SU-DHL-6 (cell line): ENCODE measurements at regions not wholly inside any gene's neighbourhood (a gene's known extent, or its start where the extent isn't known, plus 50 kb on each side); places are given as distances from the start of the nearest gene placed in this dataset.

Experiments used
- H2AFZ ChIP-seq: fragments of 200-600 bp; sonication (generic); 2 replicates; pipeline ENCODE4 v1.6.1; 2014; ENCODE audit warnings: low read depth, mild to moderate bottlenecking, moderate library complexity, mixed read lengths, antibody characterized with exemption, low read length; ENCODE audit not compliant: severe bottlenecking
- H3F3A ChIP-seq: fragments of 200-600 bp; shearing (Covaris generic); 2 replicates; pipeline ENCODE4 v1.6.0; 2016; ENCODE audit warnings: antibody characterized with exemption, mild to moderate bottlenecking; ENCODE audit not compliant: insufficient read depth
- H3K27ac ChIP-seq: fragments of 200-600 bp; sonication (generic); 2 replicates; pipeline ENCODE4 v1.5.1; 2016; ENCODE audit warnings: low read depth, mild to moderate bottlenecking, low read length, moderate library complexity, mixed read lengths
- H3K27me3 ChIP-seq: fragments of 200-600 bp; sonication (generic), shearing (Covaris generic); 2 replicates; pipeline ENCODE4 v1.6.0; 2014; ENCODE audit warnings: mild to moderate bottlenecking, low read length
- H3K36me3 ChIP-seq: fragments of 200-600 bp; sonication (generic); 2 replicates; pipeline ENCODE4 v1.6.1; 2014; ENCODE audit warnings: mild to moderate bottlenecking, low read length, mixed read lengths
- H3K4me2 ChIP-seq: fragments of 300-600, 200-600 bp; shearing (Covaris generic), sonication (generic); 2 replicates; pipeline ENCODE4 v1.6.0; 2014; ENCODE audit warnings: low read length, low read depth, mild to moderate bottlenecking; ENCODE audit not compliant: poor library complexity, severe bottlenecking
- H3K4me3 ChIP-seq: fragments of 200-600 bp; sonication (generic); 2 replicates; pipeline ENCODE4 v1.5.1; 2014; ENCODE audit warnings: antibody characterized with exemption, low read length, mild to moderate bottlenecking, mixed read lengths; ENCODE audit not compliant: insufficient read depth, poor library complexity, severe bottlenecking
- H3K79me2 ChIP-seq: fragments of 200-600 bp; sonication (generic); 2 replicates; pipeline ENCODE4 v1.6.1; 2014; ENCODE audit warnings: mild to moderate bottlenecking, low read length, moderate library complexity; ENCODE audit not compliant: insufficient read depth
- H3K9ac ChIP-seq: fragments of 200-600 bp; sonication (generic); 2 replicates; pipeline ENCODE4 v1.7.0; 2014; ENCODE audit warnings: mild to moderate bottlenecking, low read length
- H3K9me2 ChIP-seq: fragments of 200-600 bp; sonication (generic); replicated peaks from 2 replicates; pipeline ENCODE4 v1.6.1; 2014; ENCODE audit warnings: low read length; ENCODE audit not compliant: insufficient read depth
- H3K9me3 ChIP-seq: fragments of 200-600 bp; sonication (generic); 2 replicates; pipeline ENCODE4 v1.6.1; 2014; ENCODE audit warnings: low read length, mixed read lengths; ENCODE audit not compliant: insufficient read depth
- H4K20me1 ChIP-seq: fragments of 200-600 bp; sonication (generic); 2 replicates; pipeline ENCODE4 v1.6.1; 2014; ENCODE audit warnings: low read depth, mild to moderate bottlenecking, antibody characterized with exemption, low read length, moderate library complexity, mixed read lengths
- EZH2phosphoT487 ChIP-seq: fragments of 200-600 bp; sonication (generic), shearing (Covaris generic); conservative IDR thresholded peaks from 2 replicates; pipeline ENCODE4 v1.6.1; 2018; ENCODE audit warnings: mild to moderate bottlenecking, antibody characterized with exemption, low read length, moderate library complexity, mixed read lengths
- TF ChIP-seq, protein P1 (sequence below): fragments of 200-600 bp; sonication (generic); IDR thresholded peaks from one replicate; pipeline ENCODE4 v1.5.1; 2017; ENCODE audit warnings: antibody characterized with exemption, mild to moderate bottlenecking, low read length, moderate library complexity; ENCODE audit not compliant: insufficient read depth, poor library complexity, severe bottlenecking

DNA sequence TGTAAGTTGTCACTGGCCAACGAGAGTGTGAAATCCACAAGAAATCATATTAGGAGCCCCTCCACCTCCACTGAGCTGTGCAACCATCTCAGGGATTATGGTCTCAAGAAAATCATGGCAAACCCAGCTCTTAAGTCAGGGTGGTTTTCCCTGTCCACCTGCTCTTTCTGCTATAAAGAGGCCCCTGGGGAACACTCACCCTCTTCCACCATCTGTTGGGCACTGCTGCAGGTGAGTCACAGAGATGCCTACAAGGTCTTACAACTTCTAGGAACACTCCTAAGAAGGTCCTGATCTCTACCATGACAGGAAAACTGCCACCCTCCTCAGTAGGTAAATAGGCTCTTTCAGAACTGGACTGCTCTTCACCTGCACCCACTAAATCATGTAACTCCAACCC lies 61.8 kb downstream of the DRD1 start:
- Histone ChIP-seq H3K27ac (no peak overlapping the region), H4K20me1 (no peaks in the 10 kb centered on the region), H3K27me3 (no peaks in the 10 kb centered on the region; the same call in 1 of the 2 replicates), H3K4me3 (no peak overlapping the region), H3K9ac (no peak overlapping the region), H3K4me2 (no peak overlapping the region), H3K79me2 (no peaks in the 10 kb centered on the region), H3F3A (no peaks in the 10 kb centered on the region), H3K9me2 (no peaks in the 10 kb centered on the region), H3K9me3 (no peaks in the 10 kb centered on the region), H3K36me3 (no peaks in the 10 kb centered on the region), H2AFZ (no peak overlapping the region)
- TF ChIP-seq, protein P1, sequence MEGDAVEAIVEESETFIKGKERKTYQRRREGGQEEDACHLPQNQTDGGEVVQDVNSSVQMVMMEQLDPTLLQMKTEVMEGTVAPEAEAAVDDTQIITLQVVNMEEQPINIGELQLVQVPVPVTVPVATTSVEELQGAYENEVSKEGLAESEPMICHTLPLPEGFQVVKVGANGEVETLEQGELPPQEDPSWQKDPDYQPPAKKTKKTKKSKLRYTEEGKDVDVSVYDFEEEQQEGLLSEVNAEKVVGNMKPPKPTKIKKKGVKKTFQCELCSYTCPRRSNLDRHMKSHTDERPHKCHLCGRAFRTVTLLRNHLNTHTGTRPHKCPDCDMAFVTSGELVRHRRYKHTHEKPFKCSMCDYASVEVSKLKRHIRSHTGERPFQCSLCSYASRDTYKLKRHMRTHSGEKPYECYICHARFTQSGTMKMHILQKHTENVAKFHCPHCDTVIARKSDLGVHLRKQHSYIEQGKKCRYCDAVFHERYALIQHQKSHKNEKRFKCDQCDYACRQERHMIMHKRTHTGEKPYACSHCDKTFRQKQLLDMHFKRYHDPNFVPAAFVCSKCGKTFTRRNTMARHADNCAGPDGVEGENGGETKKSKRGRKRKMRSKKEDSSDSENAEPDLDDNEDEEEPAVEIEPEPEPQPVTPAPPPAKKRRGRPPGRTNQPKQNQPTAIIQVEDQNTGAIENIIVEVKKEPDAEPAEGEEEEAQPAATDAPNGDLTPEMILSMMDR = no peak
- TF ChIP-seq EZH2phosphoT487 = no peak

DNA sequence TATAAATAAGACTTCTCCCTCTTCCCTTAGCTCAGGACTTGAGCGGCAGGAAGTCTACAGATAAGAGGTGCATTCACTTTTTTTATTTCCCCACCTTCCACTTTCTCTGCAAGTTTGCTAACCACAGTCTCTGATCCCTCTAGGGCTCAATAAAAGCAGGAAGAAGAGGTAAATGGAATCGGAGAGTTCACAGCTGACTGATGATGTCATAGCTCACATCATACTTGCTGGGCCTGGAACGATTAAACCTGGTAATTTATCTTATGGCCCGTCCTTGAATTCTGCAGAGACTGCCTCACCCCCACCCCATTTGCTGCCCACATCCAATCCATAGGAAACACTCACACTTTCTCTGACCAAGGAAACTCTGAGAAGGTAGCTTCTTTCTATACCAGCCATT lies 62.9 kb downstream of the DRD1 start:
- H2AFZ ChIP-seq = no peak overlapping the region
- H3K9ac ChIP-seq = no peak overlapping the region
- no peaks in the 10 kb centered on the region for H3K79me2 ChIP-seq
- H3K27me3 ChIP-seq = no peaks in the 10 kb centered on the region
- no peaks in the 10 kb centered on the region for H4K20me1 ChIP-seq
- H3K36me3 ChIP-seq = no peaks in the 10 kb centered on the region
- H3K9me3 ChIP-seq = no peaks in the 10 kb centered on the region
- H3K27ac ChIP-seq = no peak overlapping the region
- TF ChIP-seq, protein P1 = no peak
- no peak for TF ChIP-seq EZH2phosphoT487
- no peaks in the 10 kb centered on the region for H3K9me2 ChIP-seq
- no peak overlapping the region for H3K4me3 ChIP-seq
- H3K4me2 ChIP-seq = no peak overlapping the region
- H3F3A ChIP-seq = no peaks in the 10 kb centered on the region

DNA sequence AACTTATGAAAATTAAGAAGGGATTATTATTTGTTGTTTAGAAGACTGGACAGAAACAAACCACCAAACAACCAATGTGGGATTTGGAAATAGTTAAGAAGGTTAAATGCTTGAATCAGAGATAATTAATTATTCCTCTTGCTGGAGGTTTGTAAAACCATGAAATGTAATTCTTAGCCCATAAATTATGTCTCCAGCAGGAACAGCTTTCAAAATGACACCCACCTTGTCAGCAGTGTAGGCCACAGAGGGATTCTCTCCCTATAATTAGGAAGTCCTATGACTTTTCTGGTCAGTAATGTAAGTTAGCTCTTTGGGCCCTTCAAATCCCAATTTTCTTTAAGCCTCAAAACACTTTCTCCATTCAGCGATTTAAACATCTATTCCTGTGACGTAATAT lies 63.3 kb downstream of the DRD1 start:
- Histone ChIP-seq H3K79me2 (no peaks in the 10 kb centered on the region), H3K9ac (no peak overlapping the region), H2AFZ (no peak overlapping the region), H4K20me1 (no peaks in the 10 kb centered on the region), H3K9me3 (no peaks in the 10 kb centered on the region), H3K27me3 (no peaks in the 10 kb centered on the region), H3K4me2 (no peak overlapping the region), H3K4me3 (no peak overlapping the region), H3K27ac (no peak overlapping the region), H3K9me2 (no peaks in the 10 kb centered on the region), H3F3A (no peaks in the 10 kb centered on the region), H3K36me3 (no peaks in the 10 kb centered on the region)
- TF ChIP-seq, protein P1 = no peak
- TF ChIP-seq EZH2phosphoT487 = no peak
